ENCODE measurements at regions not wholly inside any gene's neighbourhood (a gene's known extent, or its start where the extent isn't known, plus 50 kb on each side); places are given as distances from the start of the nearest gene placed in this dataset.

GRCh38 chr2:176976736-176977685 lies 235.6 kb upstream of the HNRNPA3 start:
- H3K4me3 ChIP-seq (ENCODE audit: control insufficient read depth, low read depth, low read length), result no peak overlapping the region
- no peak for TF ChIP-seq CTCF (conservative IDR thresholded peaks at IDR 0.05; ENCODE audit: control insufficient read depth, insufficient read depth, low read depth, low read length)
- DNase-seq (ENCODE audit: low read depth), result no peak

- TF ChIP-seq CTCF (conservative IDR thresholded peaks at IDR 0.05; ENCODE audit: control insufficient read depth, insufficient read depth, low read depth, low read length), result no peak
Measured at GRCh38 chr2:176978921-176979320, 233.7 kb upstream of the HNRNPA3 start.

GRCh38 chr2:176979981-176980710 lies 232.4 kb upstream of the HNRNPA3 start:
- TF ChIP-seq CTCF (conservative IDR thresholded peaks at IDR 0.05; ENCODE audit: control insufficient read depth, insufficient read depth, low read depth, low read length), result no peak
- no peak overlapping the region for H3K4me3 ChIP-seq (ENCODE audit: control insufficient read depth, low read depth, low read length)
- no peak for DNase-seq (ENCODE audit: low read depth)

More at GRCh38 chr2:176978921-176979320, 233.7 kb upstream of the HNRNPA3 start:
- DNase-seq (ENCODE audit: low read depth), result peak; percentile 31
- H3K4me3 ChIP-seq (ENCODE audit: control insufficient read depth, low read depth, low read length), result no peak overlapping the region

- no peak overlapping the region for H3K4me3 ChIP-seq (ENCODE audit: control insufficient read depth, low read depth, low read length)
- TF ChIP-seq CTCF (conservative IDR thresholded peaks at IDR 0.05; ENCODE audit: control insufficient read depth, insufficient read depth, low read depth, low read length), result no peak
- DNase-seq (ENCODE audit: low read depth), result no peak
Measured at GRCh38 chr2:176984987-176985386, 227.6 kb upstream of the HNRNPA3 start.

GRCh38 chr2:176985871-176986270 lies 226.7 kb upstream of the HNRNPA3 start:
- H3K4me3 ChIP-seq (ENCODE audit: control insufficient read depth, low read depth, low read length), result no peak overlapping the region
- no peak for TF ChIP-seq CTCF (conservative IDR thresholded peaks at IDR 0.05; ENCODE audit: control insufficient read depth, insufficient read depth, low read depth, low read length)
- DNase-seq (ENCODE audit: low read depth), result no peak

- H3K4me3 ChIP-seq (ENCODE audit: control insufficient read depth, low read depth, low read length), result no peak overlapping the region
- no peak for TF ChIP-seq CTCF (conservative IDR thresholded peaks at IDR 0.05; ENCODE audit: control insufficient read depth, insufficient read depth, low read depth, low read length)
- DNase-seq (ENCODE audit: low read depth), result peak; percentile 12
Measured at GRCh38 chr2:176986487-176986886, 226.1 kb upstream of the HNRNPA3 start.
